Peyer's patch (tissue), 4 donors: ENCODE measurements at regions not wholly inside any gene's neighbourhood (a gene's known extent, or its start where the extent isn't known, plus 50 kb on each side); places are given as distances from the start of the nearest gene placed in this dataset.

Experiments used
- CTCF ChIP-seq, 6 experiments: fragments of 450-650 bp in 4 of 6; fragments of 200-600 bp in 2 of 6; sonication (generic) in 1 of 6; IDR thresholded peaks; one replicate each; pipeline ENCODE4 v1.5.1; 2017 to 2019; ENCODE audit warnings: antibody characterized with exemption in 6 of 6, mild to moderate bottlenecking in 3 of 6, moderate library complexity in 1 of 6
- POLR2A ChIP-seq, 2 donors: fragments of 450-650 bp; IDR thresholded peaks; one replicate each; pipeline ENCODE4 v1.5.1; 2017; ENCODE audit warnings: antibody characterized with exemption in 2 of 2, mild to moderate bottlenecking in 2 of 2, moderate library complexity in 2 of 2

GRCh38 chr11:37812281-37812880 is 1214.3 kb upstream of the RAG2 start:
- TF ChIP-seq CTCF (IDR thresholded peaks at IDR 0.05), result no peak
- no peak for TF ChIP-seq POLR2A (IDR thresholded peaks at IDR 0.05)
